ENCODE measurements at regions not wholly inside any gene's neighbourhood (a gene's known extent, or its start where the extent isn't known, plus 50 kb on each side); places are given as distances from the start of the nearest gene placed in this dataset.
"Not testable (repeated sequence)": the region's sequence is repeated elsewhere in the genome, so short reads cannot be mapped to it uniquely, and the experiment has no call there.

DNA sequence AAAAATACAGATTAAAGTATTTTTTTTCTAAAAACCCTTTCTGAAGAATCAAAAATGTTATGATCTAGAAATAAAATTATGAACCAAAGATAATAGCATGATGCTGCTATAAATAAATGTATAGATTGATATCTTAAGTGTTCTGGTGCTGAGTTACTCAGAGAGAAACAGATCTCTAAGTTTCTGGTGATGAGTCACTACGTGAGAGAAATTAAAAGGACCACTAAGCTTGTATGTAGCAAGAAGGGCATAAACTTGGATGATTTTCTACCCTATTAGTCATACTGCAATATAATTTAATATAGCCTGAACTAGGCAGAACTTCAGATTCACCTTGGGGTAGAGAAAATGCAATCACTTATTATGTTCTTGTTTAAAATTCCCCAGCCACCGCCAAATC lies 514.8 kb downstream of the AMY1C start:
- no peak for DNase-seq (ENCODE audit: low read depth in 1 of 2, low spot score in 1 of 2)
- Histone ChIP-seq H3K27ac (replicated peaks) (no peak overlapping the region), H3K27me3 (ENCODE audit: insufficient read depth, poor library complexity, severe bottlenecking) (no peaks in the 10 kb centered on the region), H3K4me3 (replicated peaks; ENCODE audit: insufficient read depth, low read length) (no peak overlapping the region)
- TF ChIP-seq SPI1 (IDR thresholded peaks at IDR 0.05; ENCODE audit: borderline replicate concordance, low read depth) (no peak), POLR2AphosphoS5 (IDR thresholded peaks at IDR 0.05; ENCODE audit: low read depth) (no peak), GABPA (IDR thresholded peaks at IDR 0.05; ENCODE audit: low read depth) (no peak)
- TF ChIP-seq, protein P1, sequence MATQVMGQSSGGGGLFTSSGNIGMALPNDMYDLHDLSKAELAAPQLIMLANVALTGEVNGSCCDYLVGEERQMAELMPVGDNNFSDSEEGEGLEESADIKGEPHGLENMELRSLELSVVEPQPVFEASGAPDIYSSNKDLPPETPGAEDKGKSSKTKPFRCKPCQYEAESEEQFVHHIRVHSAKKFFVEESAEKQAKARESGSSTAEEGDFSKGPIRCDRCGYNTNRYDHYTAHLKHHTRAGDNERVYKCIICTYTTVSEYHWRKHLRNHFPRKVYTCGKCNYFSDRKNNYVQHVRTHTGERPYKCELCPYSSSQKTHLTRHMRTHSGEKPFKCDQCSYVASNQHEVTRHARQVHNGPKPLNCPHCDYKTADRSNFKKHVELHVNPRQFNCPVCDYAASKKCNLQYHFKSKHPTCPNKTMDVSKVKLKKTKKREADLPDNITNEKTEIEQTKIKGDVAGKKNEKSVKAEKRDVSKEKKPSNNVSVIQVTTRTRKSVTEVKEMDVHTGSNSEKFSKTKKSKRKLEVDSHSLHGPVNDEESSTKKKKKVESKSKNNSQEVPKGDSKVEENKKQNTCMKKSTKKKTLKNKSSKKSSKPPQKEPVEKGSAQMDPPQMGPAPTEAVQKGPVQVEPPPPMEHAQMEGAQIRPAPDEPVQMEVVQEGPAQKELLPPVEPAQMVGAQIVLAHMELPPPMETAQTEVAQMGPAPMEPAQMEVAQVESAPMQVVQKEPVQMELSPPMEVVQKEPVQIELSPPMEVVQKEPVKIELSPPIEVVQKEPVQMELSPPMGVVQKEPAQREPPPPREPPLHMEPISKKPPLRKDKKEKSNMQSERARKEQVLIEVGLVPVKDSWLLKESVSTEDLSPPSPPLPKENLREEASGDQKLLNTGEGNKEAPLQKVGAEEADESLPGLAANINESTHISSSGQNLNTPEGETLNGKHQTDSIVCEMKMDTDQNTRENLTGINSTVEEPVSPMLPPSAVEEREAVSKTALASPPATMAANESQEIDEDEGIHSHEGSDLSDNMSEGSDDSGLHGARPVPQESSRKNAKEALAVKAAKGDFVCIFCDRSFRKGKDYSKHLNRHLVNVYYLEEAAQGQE (IDR thresholded peaks at IDR 0.05; ENCODE audit: insufficient replicate concordance, low read depth): no peak
- TF ChIP-seq, protein P2, sequence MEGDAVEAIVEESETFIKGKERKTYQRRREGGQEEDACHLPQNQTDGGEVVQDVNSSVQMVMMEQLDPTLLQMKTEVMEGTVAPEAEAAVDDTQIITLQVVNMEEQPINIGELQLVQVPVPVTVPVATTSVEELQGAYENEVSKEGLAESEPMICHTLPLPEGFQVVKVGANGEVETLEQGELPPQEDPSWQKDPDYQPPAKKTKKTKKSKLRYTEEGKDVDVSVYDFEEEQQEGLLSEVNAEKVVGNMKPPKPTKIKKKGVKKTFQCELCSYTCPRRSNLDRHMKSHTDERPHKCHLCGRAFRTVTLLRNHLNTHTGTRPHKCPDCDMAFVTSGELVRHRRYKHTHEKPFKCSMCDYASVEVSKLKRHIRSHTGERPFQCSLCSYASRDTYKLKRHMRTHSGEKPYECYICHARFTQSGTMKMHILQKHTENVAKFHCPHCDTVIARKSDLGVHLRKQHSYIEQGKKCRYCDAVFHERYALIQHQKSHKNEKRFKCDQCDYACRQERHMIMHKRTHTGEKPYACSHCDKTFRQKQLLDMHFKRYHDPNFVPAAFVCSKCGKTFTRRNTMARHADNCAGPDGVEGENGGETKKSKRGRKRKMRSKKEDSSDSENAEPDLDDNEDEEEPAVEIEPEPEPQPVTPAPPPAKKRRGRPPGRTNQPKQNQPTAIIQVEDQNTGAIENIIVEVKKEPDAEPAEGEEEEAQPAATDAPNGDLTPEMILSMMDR (IDR thresholded peaks at IDR 0.05; ENCODE audit: insufficient read depth, low read length): no peak

DNA sequence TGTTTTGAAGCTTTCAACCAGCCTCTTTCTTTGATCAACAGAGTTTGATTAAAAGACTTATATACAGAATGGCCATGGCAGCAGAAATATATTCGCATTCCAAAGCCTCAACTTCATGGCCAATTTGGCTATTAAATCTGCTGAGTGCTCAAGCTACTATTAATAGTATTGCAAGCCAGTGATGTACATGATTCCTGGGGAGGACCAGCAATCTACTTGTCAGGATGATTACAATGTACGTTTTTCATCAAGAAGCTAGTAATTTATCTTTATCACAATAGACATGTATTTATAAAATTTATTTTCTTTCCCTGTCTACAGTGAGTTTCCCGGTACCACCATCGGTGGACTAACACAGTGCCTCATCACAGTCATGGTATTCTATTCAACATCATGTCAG lies 515.5 kb downstream of the AMY1C start:
- Histone ChIP-seq H3K4me3 (replicated peaks; ENCODE audit: insufficient read depth, low read length) (no peak overlapping the region), H3K27me3 (ENCODE audit: insufficient read depth, poor library complexity, severe bottlenecking) (no peaks in the 10 kb centered on the region), H3K27ac (replicated peaks) (no peak overlapping the region)
- no peak for DNase-seq (ENCODE audit: low read depth in 1 of 2, low spot score in 1 of 2)
- TF ChIP-seq POLR2AphosphoS5 (IDR thresholded peaks at IDR 0.05; ENCODE audit: low read depth): no peak
- no peak for TF ChIP-seq SPI1 (IDR thresholded peaks at IDR 0.05; ENCODE audit: borderline replicate concordance, low read depth)
- TF ChIP-seq, protein P1 (IDR thresholded peaks at IDR 0.05; ENCODE audit: insufficient replicate concordance, low read depth): no peak
- no peak for TF ChIP-seq GABPA (IDR thresholded peaks at IDR 0.05; ENCODE audit: low read depth)
- TF ChIP-seq, protein P2 (IDR thresholded peaks at IDR 0.05; ENCODE audit: insufficient read depth, low read length): no peak

DNA sequence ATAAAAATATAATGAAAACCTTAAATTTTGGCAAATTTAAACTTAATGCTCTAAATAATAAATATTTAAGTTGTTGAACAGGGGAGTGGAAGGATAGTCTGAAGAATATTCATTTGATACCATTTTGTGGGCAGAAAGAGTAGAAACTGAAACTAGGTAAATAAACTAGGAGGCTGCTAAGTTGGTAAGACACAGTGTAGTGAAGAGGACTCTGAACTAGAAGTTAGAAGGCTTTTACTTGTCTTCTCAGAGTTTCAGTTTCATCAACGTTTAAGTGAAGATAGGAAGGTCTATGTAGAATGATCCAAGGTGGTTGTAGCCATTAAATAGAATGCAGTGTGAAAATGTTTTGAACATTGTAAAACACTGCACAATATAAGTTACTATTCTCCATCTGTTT lies 516.9 kb downstream of the AMY1C start:
- H3K4me3 ChIP-seq (replicated peaks; ENCODE audit: insufficient read depth, low read length): no peak overlapping the region
- no peaks in the 10 kb centered on the region for H3K27me3 ChIP-seq (ENCODE audit: insufficient read depth, poor library complexity, severe bottlenecking)
- DNase-seq (ENCODE audit: low read depth in 1 of 2, low spot score in 1 of 2): no peak
- H3K27ac ChIP-seq (replicated peaks): no peak overlapping the region
- TF ChIP-seq SPI1 (IDR thresholded peaks at IDR 0.05; ENCODE audit: borderline replicate concordance, low read depth) (no peak), GABPA (IDR thresholded peaks at IDR 0.05; ENCODE audit: low read depth) (no peak), POLR2AphosphoS5 (IDR thresholded peaks at IDR 0.05; ENCODE audit: low read depth) (no peak)
- TF ChIP-seq, protein P1 (IDR thresholded peaks at IDR 0.05; ENCODE audit: insufficient replicate concordance, low read depth): no peak
- TF ChIP-seq, protein P2 (IDR thresholded peaks at IDR 0.05; ENCODE audit: insufficient read depth, low read length): no peak

DNA sequence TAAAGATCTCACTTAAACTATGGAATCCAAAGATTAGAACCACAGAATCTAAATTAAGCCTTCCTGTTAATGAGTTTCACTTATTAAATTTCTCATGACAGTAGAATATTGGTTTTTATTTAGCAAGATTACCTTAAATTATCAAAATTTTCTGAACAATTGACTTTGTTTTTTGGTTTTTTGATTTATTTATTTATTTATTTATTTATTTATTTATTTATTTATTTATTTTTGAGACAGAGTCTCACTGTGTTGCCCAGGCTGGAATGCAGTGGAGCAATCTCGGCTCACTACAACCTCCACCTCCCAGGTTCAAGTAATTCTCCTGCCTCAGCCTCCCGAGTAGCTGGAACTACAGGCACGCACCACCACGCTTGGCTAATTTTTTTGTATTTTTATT lies 538.6 kb downstream of the AMY1C start:
- not testable (repeated sequence) for H3K4me3 ChIP-seq (replicated peaks; ENCODE audit: insufficient read depth, low read length); H3K27ac ChIP-seq (replicated peaks); H3K27me3 ChIP-seq (ENCODE audit: insufficient read depth, poor library complexity, severe bottlenecking); DNase-seq (ENCODE audit: low read depth in 1 of 2, low spot score in 1 of 2)
